ENCODE measurements at regions not wholly inside any gene's neighbourhood (a gene's known extent, or its start where the extent isn't known, plus 50 kb on each side); places are given as distances from the start of the nearest gene placed in this dataset.
A peak's percentile ranks its signal among the peaks of the same experiment; 100 is the strongest.

DNA sequence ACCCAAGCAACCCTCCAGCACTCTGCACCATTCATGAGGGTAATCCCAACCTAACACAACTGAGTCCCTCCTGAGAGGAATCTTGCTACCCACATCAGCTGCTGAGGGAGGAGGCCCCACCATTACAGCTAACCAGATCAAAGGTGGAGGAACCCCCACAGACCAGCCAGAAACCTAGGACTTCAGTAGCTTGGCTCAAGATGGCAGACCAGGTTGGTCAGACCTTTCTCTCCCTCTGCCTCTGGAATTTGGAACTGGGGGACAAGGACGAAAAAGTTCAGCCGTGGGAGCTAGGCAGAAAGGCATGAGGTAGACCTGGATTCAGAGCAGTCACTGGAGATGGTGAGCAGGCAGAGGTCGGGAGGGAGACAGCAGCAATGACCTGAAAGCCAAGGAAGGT lies 101.3 kb upstream of the CACUL1 start:
- no peak overlapping the region for H3K4me3 ChIP-seq (ENCODE audit: low read depth in 1 of 3, low read length in 3 of 3)
- no peak for DNase-seq (ENCODE audit: low spot score)
- no peaks in the 10 kb centered on the region for H3K9me3 ChIP-seq (ENCODE audit: control insufficient read depth in 4 of 4, low read length in 3 of 4)
- H3K4me1 ChIP-seq (ENCODE audit: control insufficient read depth in 4 of 4, insufficient read depth in 4 of 4, low read length in 3 of 4) = peaks cover 0 to 9% (median 7%) of the 10 kb centered on the region in 4 donors
- no peaks in the 10 kb centered on the region for H3K36me3 ChIP-seq (ENCODE audit: control insufficient read depth in 4 of 4, insufficient read depth in 3 of 4, low read depth in 1 of 4, low read length in 3 of 4)
- H3K9ac ChIP-seq (ENCODE audit: low read depth in 1 of 2, low read length in 2 of 2) = no peak overlapping the region
- TF ChIP-seq, protein P1, sequence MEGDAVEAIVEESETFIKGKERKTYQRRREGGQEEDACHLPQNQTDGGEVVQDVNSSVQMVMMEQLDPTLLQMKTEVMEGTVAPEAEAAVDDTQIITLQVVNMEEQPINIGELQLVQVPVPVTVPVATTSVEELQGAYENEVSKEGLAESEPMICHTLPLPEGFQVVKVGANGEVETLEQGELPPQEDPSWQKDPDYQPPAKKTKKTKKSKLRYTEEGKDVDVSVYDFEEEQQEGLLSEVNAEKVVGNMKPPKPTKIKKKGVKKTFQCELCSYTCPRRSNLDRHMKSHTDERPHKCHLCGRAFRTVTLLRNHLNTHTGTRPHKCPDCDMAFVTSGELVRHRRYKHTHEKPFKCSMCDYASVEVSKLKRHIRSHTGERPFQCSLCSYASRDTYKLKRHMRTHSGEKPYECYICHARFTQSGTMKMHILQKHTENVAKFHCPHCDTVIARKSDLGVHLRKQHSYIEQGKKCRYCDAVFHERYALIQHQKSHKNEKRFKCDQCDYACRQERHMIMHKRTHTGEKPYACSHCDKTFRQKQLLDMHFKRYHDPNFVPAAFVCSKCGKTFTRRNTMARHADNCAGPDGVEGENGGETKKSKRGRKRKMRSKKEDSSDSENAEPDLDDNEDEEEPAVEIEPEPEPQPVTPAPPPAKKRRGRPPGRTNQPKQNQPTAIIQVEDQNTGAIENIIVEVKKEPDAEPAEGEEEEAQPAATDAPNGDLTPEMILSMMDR (IDR thresholded peaks at IDR 0.05; ENCODE audit: low read depth, low read length, missing input control) = no peak
- TF ChIP-seq FOXA2 (IDR thresholded peaks at IDR 0.05) (no peak), HNF4G (IDR thresholded peaks at IDR 0.05) (no peak), ZBTB33 (IDR thresholded peaks at IDR 0.05) (no peak), YY1 (IDR thresholded peaks at IDR 0.05) (no peak), MAX (IDR thresholded peaks at IDR 0.05) (no peak), NR2F2 (IDR thresholded peaks at IDR 0.05) (no peak), FOXA1 (IDR thresholded peaks at IDR 0.05) (no peak), RAD21 (IDR thresholded peaks at IDR 0.05) (no peak), JUND (IDR thresholded peaks at IDR 0.05) (no peak), TAF1 (conservative IDR thresholded peaks at IDR 0.05) (no peak), GABPA (IDR thresholded peaks at IDR 0.05 in 1 of 2, conservative IDR thresholded peaks at IDR 0.05 in 1 of 2) (no peak), SP1 (IDR thresholded peaks at IDR 0.05) (no peak)
- WGBS = 92% methylated on average over 3 of the region's 3 CpGs
- no peak overlapping the region for H3K27ac ChIP-seq (ENCODE audit: low read depth in 1 of 2, low read length in 2 of 2)
- H3K27me3 ChIP-seq (ENCODE audit: control insufficient read depth in 4 of 4, insufficient read depth in 4 of 4, low read length in 3 of 4) = no peaks in the 10 kb centered on the region

DNA sequence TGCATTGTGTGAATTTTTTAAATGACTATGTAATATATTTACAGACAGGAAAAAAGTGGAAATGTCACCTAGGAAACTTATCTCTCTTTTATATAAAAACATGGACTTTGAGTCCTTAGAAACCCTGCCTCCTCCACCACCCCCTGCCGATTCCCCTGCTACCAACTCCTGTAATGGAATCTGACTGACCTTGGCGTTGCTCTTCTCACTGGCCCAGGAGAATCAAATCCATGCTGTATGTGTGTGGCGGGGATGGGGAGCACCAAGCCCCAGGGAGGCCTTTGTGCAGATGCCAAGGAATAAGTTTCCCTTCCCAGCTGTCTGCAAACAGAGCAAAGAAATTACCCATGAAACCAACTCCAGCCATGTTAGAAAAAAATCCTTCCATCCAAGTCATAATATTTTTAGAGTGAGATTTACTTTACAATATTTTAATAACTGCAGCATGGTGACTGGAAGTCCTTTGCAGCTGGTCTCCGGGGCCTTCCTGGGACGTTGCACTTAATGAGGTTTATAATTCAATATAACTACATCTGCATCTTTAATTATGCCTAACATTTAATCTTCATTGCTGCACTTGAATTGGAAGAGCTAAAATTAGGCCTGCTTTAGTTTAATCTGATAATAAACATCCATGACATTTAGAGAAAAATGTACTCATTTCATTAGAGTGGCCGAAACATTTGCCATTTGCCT lies 111.4 kb upstream of the CACUL1 start:
- H3K9ac ChIP-seq (ENCODE audit: low read depth in 1 of 2, low read length in 2 of 2) = no peak overlapping the region
- H3K36me3 ChIP-seq (ENCODE audit: control insufficient read depth in 4 of 4, insufficient read depth in 3 of 4, low read depth in 1 of 4, low read length in 3 of 4) = no peaks in the 10 kb centered on the region
- no peak overlapping the region for H3K4me3 ChIP-seq (ENCODE audit: low read depth in 1 of 3, low read length in 3 of 3)
- no peaks in the 10 kb centered on the region for H3K9me3 ChIP-seq (ENCODE audit: control insufficient read depth in 4 of 4, low read length in 3 of 4)
- no peaks in the 10 kb centered on the region for H3K27me3 ChIP-seq (ENCODE audit: control insufficient read depth in 4 of 4, insufficient read depth in 4 of 4, low read length in 3 of 4)
- H3K27ac ChIP-seq (ENCODE audit: low read depth in 1 of 2, low read length in 2 of 2) = no peak overlapping the region
- TF ChIP-seq HNF4A (conservative IDR thresholded peaks at IDR 0.05) (peak; percentile 55 to 61), HNF4G (IDR thresholded peaks at IDR 0.05) (no peak)
- 65% methylated on average over 6 of the region's 6 CpGs for WGBS
- H3K4me1 ChIP-seq (ENCODE audit: control insufficient read depth in 4 of 4, insufficient read depth in 4 of 4, low read length in 3 of 4) = peaks cover 0 to 11% (median 7%) of the 10 kb centered on the region in 4 donors
- no peak for DNase-seq (ENCODE audit: low spot score)

GRCh38 chr10:118867768-118868167 lies 113.0 kb upstream of the CACUL1 start:
- 92% methylated on average over 3 of the region's 3 CpGs for WGBS
- Histone ChIP-seq H3K4me1 (ENCODE audit: control insufficient read depth in 4 of 4, insufficient read depth in 4 of 4, low read length in 3 of 4) (peaks cover 0 to 11% (median 8%) of the 10 kb centered on the region in 4 donors), H3K27ac (ENCODE audit: low read depth in 1 of 2, low read length in 2 of 2) (no peak overlapping the region), H3K27me3 (ENCODE audit: control insufficient read depth in 4 of 4, insufficient read depth in 4 of 4, low read length in 3 of 4) (no peaks in the 10 kb centered on the region), H3K9me3 (ENCODE audit: control insufficient read depth in 4 of 4, low read length in 3 of 4) (no peaks in the 10 kb centered on the region), H3K9ac (ENCODE audit: low read depth in 1 of 2, low read length in 2 of 2) (no peak overlapping the region), H3K4me3 (ENCODE audit: low read depth in 1 of 3, low read length in 3 of 3) (no peak overlapping the region), H3K36me3 (ENCODE audit: control insufficient read depth in 4 of 4, insufficient read depth in 3 of 4, low read depth in 1 of 4, low read length in 3 of 4) (no peaks in the 10 kb centered on the region)
- DNase-seq (ENCODE audit: low spot score) = no peak
- TF ChIP-seq HNF4A (conservative IDR thresholded peaks at IDR 0.05) = no peak
- no peak for TF ChIP-seq NR2F2 (IDR thresholded peaks at IDR 0.05)
- no peak for TF ChIP-seq GABPA (IDR thresholded peaks at IDR 0.05 in 1 of 2, conservative IDR thresholded peaks at IDR 0.05 in 1 of 2)
- TF ChIP-seq RAD21 (IDR thresholded peaks at IDR 0.05) = no peak
- TF ChIP-seq, protein P1 (IDR thresholded peaks at IDR 0.05; ENCODE audit: low read depth, low read length, missing input control) = no peak
- TF ChIP-seq EGR1 (IDR thresholded peaks at IDR 0.05; ENCODE audit: low read depth in 2 of 2) = no peak
